Islet precursor cell (in vitro differentiated cells): ENCODE measurements at regions not wholly inside any gene's neighbourhood (a gene's known extent, or its start where the extent isn't known, plus 50 kb on each side); places are given as distances from the start of the nearest gene placed in this dataset.
A peak's percentile ranks its signal among the peaks of the same experiment; 100 is the strongest.

Source experiments
- DNase-seq: peaks from one replicate; pipeline ENCODE4 v3.0.0-alpha.2; 2018

GRCh38 chr18:78728784-78729467 lies 250.7 kb upstream of the SALL3 start:
- peak; percentile 43 for DNase-seq

DNA sequence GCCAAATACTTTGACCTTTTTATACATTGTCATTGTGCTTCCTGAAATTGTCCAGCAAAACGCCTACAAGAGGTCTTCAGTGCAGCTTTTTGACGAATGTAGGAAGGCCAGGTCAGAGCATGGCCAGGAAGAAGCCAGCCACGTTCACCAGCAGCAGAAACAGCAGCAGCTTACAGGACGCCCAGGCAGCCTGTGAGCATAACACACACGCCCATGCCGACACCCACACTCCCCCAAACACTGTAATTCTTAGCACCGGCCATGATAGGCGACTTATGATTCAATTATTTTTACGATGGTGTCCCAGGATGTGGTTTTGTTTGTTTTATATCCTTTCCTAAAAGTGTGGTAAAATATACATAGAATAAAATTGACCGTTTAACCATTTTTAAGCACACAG lies 249.1 kb upstream of the SALL3 start:
- DNase-seq = peak; percentile 29

- DNase-seq = peak; percentile 26
Measured at GRCh38 chr18:78731016-78731397, 248.6 kb upstream of the SALL3 start.

DNA sequence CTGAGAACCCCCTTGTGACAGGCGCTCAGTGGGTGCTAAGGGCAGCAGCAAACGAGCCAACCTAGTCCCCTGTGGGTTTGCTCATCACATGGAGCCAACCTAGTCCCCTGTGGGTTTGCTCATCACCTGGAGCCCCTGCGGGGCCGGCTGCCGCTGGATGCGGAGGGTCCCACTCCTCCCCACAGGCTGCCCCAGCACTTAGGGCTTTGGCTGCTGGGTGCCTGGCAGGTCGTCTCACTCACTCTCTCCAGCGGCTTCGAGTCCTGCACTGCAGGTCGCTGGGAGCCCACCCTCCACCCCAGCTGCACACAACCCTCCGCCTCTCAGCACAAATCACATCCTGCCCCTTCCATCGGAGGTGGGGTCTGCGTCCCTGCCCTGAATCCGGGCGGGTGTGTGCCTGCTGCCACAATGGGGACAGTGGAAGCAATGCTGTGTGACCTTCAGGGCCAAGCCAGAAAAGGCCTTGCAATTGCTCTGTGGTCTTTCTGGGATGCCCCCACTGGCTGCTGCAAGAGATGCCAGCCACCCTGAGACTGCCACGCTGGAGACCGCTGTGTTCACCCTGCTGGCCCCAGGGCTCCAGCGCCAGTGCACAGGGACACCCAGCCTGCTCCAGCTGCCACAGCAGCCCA lies 248.1 kb upstream of the SALL3 start:
- DNase-seq = peak; percentile 40

DNA sequence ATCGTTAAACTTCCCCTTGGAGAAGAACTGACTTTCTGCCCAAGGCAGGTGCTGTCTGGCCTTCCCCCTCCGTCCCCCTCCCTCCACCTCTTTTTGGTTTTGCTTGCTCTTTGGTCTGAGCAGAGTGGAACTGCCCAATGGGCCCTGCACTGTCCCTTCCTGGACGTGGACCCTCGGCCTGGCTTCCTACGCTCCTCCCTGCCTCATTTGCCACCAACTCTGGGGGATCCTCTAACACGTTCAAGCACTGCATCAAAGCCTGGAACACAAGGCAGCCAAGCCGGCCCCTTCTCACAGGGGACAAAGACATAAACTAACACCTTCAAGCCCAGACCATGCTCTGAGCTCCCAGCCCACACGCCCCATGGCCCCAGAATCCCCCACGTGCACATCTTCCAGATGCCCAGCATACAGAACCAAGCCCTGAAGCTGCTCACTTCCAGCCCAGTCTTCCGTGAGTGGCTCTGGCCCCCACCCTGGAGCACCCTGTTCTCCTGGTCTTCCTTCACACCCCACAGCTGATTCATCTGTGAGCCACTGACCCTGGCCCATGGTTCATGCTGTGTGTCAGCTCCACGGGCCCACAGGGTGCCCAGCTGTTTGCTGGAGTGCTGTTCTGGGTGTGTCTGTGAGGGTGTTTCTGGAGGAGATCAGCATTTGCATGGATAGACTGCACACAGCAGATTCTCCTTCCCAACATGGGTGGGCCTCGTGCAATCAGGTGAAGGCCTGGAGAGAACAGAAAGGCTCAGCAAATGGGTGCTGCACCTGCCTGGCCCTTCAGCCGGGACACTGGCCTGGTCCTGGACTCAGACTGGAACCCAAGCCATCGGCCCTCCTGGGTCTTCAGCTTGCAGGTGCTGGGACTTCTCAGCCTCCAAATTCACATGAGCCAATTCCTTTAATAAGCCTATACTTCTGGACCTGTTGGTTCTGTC lies 247.1 kb upstream of the SALL3 start:
- DNase-seq = peak; percentile 35

- DNase-seq = peak; percentile 32
Measured at GRCh38 chr18:78733762-78734613, 245.6 kb upstream of the SALL3 start.

DNA sequence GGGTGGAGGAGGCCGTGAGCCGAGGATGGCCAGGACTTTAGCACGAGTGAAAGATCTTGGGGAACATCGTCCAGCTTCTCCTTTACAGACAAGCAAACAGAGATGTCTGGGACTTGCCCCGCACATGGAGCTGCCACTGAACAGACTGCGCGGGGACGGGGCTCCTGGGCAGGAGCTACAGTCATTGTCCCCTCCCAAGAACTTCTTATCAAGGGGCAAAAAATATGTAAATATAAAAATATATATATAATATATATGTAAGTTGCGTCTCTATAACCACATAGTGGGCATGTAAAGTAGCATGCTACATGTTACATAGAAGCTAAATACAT lies 245.0 kb upstream of the SALL3 start:
- no peak for DNase-seq

- DNase-seq = peak; percentile 45
Measured at GRCh38 chr18:78735131-78736014, 244.2 kb upstream of the SALL3 start.

DNA sequence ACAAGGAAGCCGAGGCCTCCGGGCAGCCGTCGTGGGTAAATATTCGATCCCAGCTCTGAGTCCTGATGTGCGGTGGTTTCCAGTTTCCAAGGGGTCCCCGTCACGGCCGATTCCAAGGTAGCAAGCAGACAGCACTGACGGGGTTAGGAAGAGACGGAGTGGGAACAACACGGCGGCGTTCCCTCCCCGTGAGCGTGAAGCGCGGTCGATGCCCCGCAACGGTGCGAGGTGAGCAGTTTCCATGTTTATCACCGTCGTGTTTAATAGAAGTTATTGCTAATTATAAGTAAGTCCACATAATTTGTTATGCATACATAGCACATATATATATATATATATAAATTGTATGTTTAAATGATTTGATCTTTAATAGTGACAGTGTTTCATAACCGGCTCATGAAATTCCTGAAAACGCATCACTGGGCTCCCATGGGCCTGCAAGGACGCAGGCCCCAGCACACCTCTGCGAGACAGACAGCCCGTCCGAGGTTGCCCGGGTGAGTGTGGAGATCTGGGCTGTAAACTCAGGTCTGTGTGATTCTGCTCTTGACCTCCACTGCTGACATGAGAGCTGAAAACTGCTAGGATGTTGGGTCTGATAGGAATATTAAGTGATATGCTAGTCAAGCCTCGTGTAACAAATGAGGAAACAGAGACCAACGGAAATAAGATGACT lies 243.5 kb upstream of the SALL3 start:
- peak; percentile 45 for DNase-seq

DNA sequence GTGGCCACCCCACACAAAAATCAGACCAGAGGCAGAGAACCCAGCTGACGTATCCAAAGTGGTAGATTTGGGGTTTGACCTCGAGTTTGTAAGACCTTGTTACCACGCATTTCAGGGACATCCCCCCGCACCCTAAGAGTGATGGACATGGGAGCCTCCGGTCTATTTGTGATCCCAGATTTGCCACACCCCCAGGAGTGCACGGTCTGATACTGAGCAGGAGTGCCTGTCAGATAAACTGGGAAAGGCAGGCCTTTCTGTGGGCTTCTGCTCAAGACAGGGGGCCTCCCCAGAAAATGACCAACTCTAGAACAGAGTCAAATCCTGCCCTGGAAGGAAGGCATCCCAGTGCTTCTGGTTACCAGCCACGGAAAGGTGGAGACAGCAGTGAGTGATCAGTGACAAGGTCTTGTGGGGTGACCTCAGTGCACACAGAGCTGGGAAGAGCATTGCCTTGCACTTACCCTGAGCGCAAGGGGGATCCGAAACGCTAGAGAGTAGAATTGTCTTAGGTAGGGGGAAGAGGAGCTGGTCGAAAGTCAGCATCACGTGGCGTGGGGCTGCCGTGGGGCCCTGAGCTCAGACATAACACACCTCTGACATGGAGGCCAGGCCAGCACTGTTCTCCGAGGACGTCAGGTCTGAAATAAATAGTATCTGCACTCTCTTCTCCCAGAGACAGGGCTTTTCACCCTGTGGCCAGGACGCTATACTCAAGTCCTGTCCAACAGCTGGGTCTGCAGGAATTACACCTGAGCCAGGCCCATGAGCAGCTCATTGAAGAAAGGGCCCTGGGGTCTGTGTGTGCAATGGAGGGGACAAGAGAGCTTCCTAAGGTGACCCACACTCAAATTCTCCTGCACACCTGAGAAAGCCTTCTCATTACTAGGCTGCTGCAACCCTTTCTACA lies 242.4 kb upstream of the SALL3 start:
- peak; percentile 37 for DNase-seq

GRCh38 chr18:78738076-78738690 lies 241.4 kb upstream of the SALL3 start:
- peak; percentile 35 for DNase-seq

GRCh38 chr18:78739115-78739514 lies 240.5 kb upstream of the SALL3 start:
- no peak for DNase-seq

DNA sequence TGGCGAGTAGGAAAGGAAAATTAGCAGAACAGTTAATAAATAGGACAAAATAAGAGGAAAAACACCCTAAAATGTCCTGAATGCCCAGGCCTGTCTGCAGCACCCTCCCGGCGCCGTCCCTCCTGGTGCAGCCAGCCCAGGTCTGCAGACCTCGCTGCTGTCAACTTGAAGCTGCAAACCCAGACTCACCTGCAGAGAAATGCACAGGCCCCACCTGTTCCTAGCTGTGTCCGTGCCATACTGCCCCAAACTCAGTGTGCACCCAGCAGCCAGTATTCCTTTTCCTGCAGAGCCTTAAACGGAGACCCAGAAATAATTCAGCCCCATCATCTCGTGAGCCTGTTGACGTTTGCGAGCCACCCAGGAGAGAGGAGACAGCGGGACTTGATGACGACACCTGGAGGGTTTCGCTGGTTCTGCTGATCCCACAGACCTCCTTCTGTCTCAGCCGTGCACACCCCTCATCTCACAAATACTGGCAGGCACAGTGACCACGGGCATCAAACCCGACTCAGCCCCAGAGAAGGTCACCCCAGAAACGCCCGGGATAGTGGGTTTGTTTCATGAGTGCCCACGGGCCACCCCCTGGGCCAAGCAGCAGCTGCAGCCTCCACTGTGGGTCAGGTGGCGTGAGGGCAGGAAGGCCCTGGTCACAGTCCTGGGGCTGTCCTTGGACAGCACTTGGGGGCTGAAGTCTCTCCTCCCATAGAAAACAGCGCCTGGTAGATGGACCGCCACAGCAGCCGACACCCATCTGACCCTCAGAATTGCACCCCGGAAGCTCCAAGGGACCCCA lies 239.5 kb upstream of the SALL3 start:
- DNase-seq = peak; percentile 38

DNA sequence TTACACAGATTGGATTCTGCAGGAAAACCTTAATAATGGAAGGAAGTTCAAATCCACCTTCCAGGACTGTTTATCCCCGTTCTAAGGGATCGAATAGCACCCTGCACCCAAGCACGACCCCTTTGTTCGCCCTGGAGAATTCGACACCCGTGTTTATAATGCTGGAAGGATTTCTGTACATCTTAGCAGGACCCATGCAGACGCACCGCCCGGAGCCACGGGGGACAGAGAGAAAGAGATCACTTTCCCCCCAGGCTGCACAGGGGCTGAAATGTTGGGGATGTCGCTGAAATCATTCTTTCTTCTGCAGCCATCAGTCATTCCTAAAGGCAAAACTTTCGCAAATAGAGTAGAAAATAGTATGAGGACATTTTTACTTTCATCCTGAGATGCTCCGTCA lies 238.7 kb upstream of the SALL3 start:
- peak; percentile 27 for DNase-seq

GRCh38 chr18:78741381-78742217 lies 238.0 kb upstream of the SALL3 start:
- DNase-seq = peak; percentile 37

DNA sequence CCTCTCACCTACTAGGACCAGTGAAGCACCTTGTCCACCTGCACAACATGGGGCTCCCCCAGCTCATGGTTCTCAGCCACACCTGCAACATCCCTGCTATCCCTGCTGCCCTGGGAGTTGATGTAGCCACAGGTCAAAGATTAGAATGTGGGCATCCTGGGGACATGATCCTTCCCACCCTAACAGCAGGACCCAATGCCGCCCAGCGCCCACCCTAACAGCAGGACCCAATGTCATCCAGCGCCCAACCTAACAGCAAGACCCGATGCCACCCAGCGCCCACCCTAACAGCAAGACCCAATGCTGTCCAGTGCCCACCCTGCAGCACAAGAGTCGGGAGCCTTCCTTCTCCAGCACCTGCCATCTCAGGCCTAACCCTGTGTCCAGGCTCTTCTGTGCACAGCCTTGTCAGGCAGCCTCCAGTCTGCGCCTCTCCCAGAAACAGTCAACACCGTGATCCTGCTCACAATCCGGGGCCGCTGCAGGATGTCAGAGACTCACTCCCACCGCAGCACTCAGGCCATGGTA lies 237.3 kb upstream of the SALL3 start:
- DNase-seq = peak; percentile 38

- DNase-seq = peak; percentile 27
Measured at GRCh38 chr18:78743078-78743477, 236.5 kb upstream of the SALL3 start.
